A673 (cell line): ENCODE measurements at regions not wholly inside any gene's neighbourhood (a gene's known extent, or its start where the extent isn't known, plus 50 kb on each side); places are given as distances from the start of the nearest gene placed in this dataset.

Experiments
- BruUV-seq: library from RNA; stranded (reverse); fragments of 400-500 nt; replicated peaks from 2 replicates; lab custom pipeline; 2021; lab: Mats Ljungman, UMichigan
- CTCF ChIA-PET: fragments of 300-600 bp; sonication (Branson Sonifier 250); formaldehyde crosslinking; loops from one replicate; lab custom pipeline; 2022; ENCODE audit warnings: antibody characterized with exemption; lab: Charles Lee
- POLR2A ChIA-PET: fragments of 300-600 bp; sonication (Branson Sonifier 250); formaldehyde crosslinking; loops from one replicate; lab custom pipeline; 2022; ENCODE audit warnings: antibody characterized with exemption; ENCODE audit not compliant: low non-redundant PET; lab: Charles Lee
- DNase-seq: peaks from one replicate; pipeline ENCODE4 v3.0.0-alpha.2; 2015; ENCODE audit warnings: low spot score
- H3K27ac ChIP-seq: fragments of 200-600 bp; sonication (generic); 2 replicates; pipeline ENCODE4 v1.5.1; 2016; ENCODE audit warnings: mixed run types, low read depth, mild to moderate bottlenecking, mixed read lengths, antibody characterized with exemption, low read length; ENCODE audit not compliant: poor library complexity, severe bottlenecking
- H3K27me3 ChIP-seq: fragments of 200-600 bp; sonication (generic); replicated peaks from 2 replicates; pipeline ENCODE4 v1.6.1; 2017; ENCODE audit warnings: mixed run types, low read depth, mild to moderate bottlenecking, mixed read lengths, antibody characterized with exemption, low read length; ENCODE audit not compliant: insufficient read depth, poor library complexity
- H3K36me3 ChIP-seq: fragments of 200-600 bp; sonication (generic); 2 replicates; pipeline ENCODE4 v1.6.1; 2016; ENCODE audit warnings: mixed run types, mild to moderate bottlenecking, mixed read lengths, antibody characterized with exemption, low read length; ENCODE audit not compliant: insufficient read depth, poor library complexity, severe bottlenecking
- H3K4me1 ChIP-seq: fragments of 200-600 bp; sonication (generic); 2 replicates; pipeline ENCODE4 v1.6.1; 2017; ENCODE audit warnings: mixed run types, mild to moderate bottlenecking, mixed read lengths, antibody characterized with exemption, low read length; ENCODE audit not compliant: insufficient read depth, poor library complexity, severe bottlenecking
- H3K4me3 ChIP-seq: fragments of 200-600 bp; sonication (generic); 2 replicates; pipeline ENCODE4 v1.5.1; 2016; ENCODE audit warnings: low read depth, mixed run types, mild to moderate bottlenecking, mixed read lengths, low read length; ENCODE audit not compliant: poor library complexity, severe bottlenecking
- H3K9me3 ChIP-seq: fragments of 200-600 bp; sonication (generic); 2 replicates; pipeline ENCODE4 v1.6.1; 2016; ENCODE audit warnings: mixed run types, low read depth, mild to moderate bottlenecking, mixed read lengths, antibody characterized with exemption, low read length; ENCODE audit not compliant: poor library complexity, severe bottlenecking
- EZH2 ChIP-seq: fragments of 200-600 bp; sonication (generic); IDR thresholded peaks from 2 replicates; pipeline ENCODE4 v1.6.1; 2017; ENCODE audit warnings: borderline replicate concordance, low read depth, mild to moderate bottlenecking, mixed read lengths, antibody characterized with exemption, low read length; ENCODE audit not compliant: poor library complexity, severe bottlenecking
- intact Hi-C: fragments of 100-400 bp; cut with micrococcal nuclease; formaldehyde crosslinking; loops from one replicate; pipeline ENCODE4 v1.10.0; 2022; ENCODE audit not compliant: unreplicated experiment
- TF ChIP-seq, protein P1 (sequence below): fragments of 300-800, 200-600 bp; sonication (generic); conservative IDR thresholded peaks from 2 replicates; pipeline ENCODE4 v1.5.1; 2017; ENCODE audit warnings: low read depth, mild to moderate bottlenecking, antibody characterized with exemption, low read length, moderate library complexity, mixed read lengths

DNA sequence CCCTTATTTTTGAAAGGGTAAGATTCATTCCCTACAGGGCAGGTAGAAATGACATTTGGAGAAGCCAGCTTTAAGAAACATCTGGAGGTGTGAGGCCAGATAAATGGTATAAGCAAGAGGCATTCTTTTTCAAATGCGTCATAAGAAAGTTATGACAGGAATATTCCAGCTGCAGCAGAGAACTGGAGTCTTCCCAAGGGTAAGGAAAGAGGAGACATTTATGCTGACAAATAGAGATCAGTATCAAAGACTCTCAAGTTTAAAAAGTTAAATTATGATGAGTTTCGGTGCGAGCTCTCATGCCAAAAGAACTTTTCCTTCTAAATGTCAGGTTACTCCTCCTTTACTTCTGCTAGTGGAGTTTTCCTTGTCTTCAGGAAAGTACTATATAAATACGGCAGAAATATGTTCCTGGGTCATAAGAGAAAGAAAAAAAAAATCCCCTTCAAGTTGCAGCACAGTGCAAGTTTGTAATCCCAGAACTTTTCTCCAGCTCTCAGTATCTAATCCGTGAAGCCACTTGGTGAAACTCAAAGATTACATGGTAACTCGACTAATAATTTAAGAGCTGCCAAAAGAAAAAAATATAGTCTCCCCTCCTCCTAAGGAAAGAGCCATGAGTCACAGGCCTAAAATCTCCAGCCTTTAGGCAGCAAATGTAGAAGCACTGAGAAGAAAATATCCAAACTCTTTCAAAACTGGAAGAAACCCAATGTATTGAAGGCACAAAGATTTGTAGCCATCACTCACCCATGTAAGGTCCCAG is 428.1 kb downstream of the MEIS1 start:
- intact Hi-C loops: no loop called here
- no peaks in the 10 kb centered on the region for H3K36me3 ChIP-seq
- ChIA-PET POLR2A (no interaction called here), CTCF (no interaction called here)
- no peak overlapping the region for H3K27ac ChIP-seq
- H3K27me3 ChIP-seq: no peaks in the 10 kb centered on the region
- H3K9me3 ChIP-seq: no peaks in the 10 kb centered on the region
- H3K4me1 ChIP-seq: peaks cover 10% of the 10 kb centered on the region
- H3K4me3 ChIP-seq: no peak overlapping the region
- no peak for DNase-seq
- no TSS peak for BruUV-seq
- TF ChIP-seq, protein P1, sequence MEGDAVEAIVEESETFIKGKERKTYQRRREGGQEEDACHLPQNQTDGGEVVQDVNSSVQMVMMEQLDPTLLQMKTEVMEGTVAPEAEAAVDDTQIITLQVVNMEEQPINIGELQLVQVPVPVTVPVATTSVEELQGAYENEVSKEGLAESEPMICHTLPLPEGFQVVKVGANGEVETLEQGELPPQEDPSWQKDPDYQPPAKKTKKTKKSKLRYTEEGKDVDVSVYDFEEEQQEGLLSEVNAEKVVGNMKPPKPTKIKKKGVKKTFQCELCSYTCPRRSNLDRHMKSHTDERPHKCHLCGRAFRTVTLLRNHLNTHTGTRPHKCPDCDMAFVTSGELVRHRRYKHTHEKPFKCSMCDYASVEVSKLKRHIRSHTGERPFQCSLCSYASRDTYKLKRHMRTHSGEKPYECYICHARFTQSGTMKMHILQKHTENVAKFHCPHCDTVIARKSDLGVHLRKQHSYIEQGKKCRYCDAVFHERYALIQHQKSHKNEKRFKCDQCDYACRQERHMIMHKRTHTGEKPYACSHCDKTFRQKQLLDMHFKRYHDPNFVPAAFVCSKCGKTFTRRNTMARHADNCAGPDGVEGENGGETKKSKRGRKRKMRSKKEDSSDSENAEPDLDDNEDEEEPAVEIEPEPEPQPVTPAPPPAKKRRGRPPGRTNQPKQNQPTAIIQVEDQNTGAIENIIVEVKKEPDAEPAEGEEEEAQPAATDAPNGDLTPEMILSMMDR: no peak
- TF ChIP-seq EZH2: no peak

GRCh38 chr2:66865161-66865560 is 430.2 kb downstream of the MEIS1 start:
- H3K4me1 ChIP-seq: peaks cover 10% of the 10 kb centered on the region
- H3K27me3 ChIP-seq: no peaks in the 10 kb centered on the region
- no peak for TF ChIP-seq EZH2
- H3K4me3 ChIP-seq: no peak overlapping the region
- POLR2A ChIA-PET: no interaction called here
- H3K36me3 ChIP-seq: no peaks in the 10 kb centered on the region
- no peak for DNase-seq
- intact Hi-C loops: no loop called here
- no peaks in the 10 kb centered on the region for H3K9me3 ChIP-seq
- CTCF ChIA-PET: no interaction called here
- no peak overlapping the region for H3K27ac ChIP-seq
- BruUV-seq: no TSS peak

DNA sequence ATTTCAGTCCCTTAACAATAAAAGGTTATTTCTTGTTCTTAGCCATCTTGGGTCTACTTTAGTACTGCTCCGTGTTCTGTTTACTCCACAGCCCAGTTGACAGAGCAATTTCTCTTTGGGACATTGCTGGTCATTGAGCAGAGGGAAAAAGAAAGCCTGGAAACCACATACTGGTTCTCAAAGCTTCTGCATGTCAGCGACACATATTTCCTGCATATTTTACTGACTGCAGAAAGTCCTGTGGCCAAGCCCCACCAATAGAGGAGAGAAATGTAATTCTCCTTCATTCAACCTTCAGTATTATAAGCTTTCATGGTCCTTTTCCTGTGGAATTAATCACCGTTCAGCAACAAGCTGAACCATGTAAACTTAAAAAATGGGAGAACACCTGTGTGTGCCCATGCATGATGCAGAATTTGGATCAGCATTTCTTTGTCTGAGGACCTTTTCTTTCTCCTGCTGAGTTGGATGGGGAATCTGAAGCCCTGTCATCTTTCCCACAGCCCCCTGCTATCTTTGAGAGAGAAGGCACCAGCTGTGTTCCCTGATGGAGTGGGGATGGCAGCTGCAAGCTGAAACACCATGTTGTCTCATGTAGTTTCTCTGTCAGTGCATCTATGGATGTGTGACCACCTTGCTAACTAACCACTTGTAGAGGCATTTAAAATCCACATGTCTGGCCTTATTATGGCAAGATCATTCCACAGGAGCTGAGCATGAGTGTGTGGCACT is 431.6 kb downstream of the MEIS1 start:
- ChIA-PET POLR2A (no interaction called here), CTCF (interaction anchor here (0.6 kb wide), 1 partner anchor 437 kb away, joined by 9 read pairs; no protein-coding TSS in a partner anchor)
- TF ChIP-seq, protein P1: no peak
- TF ChIP-seq EZH2: no peak
- intact Hi-C loops: no loop called here
- BruUV-seq: no TSS peak
- Histone ChIP-seq H3K27ac (no peak overlapping the region), H3K27me3 (no peaks in the 10 kb centered on the region), H3K4me3 (no peak overlapping the region), H3K9me3 (no peaks in the 10 kb centered on the region), H3K36me3 (no peaks in the 10 kb centered on the region), H3K4me1 (peaks cover 11% of the 10 kb centered on the region)
- no peak for DNase-seq
